Upper lobe of left lung (tissue), 4 donors: ENCODE measurements at regions not wholly inside any gene's neighbourhood (a gene's known extent, or its start where the extent isn't known, plus 50 kb on each side); places are given as distances from the start of the nearest gene placed in this dataset.

ENCODE experiments used
- CTCF ChIP-seq, 6 experiments: fragments of 450-650 bp in 4 of 6; fragments of 200-600 bp in 2 of 6; sonication (generic) in 2 of 6; IDR thresholded peaks; one replicate each; pipeline ENCODE4 v1.5.1; 2016 to 2019; ENCODE audit warnings: antibody characterized with exemption in 6 of 6
- EP300 ChIP-seq, 4 donors: sonication (generic); formaldehyde crosslinking; IDR thresholded peaks; one replicate each; pipeline ENCODE4 v1.5.1; 2017; ENCODE audit warnings: antibody characterized with exemption in 4 of 4, control low read depth in 2 of 4
- POLR2A ChIP-seq, 4 donors: fragments of 450-650 bp; IDR thresholded peaks; one replicate each; pipeline ENCODE4 v1.5.1; 2016 to 2017; ENCODE audit warnings: antibody characterized with exemption in 4 of 4, mild to moderate bottlenecking in 2 of 4
- POLR2AphosphoS5 ChIP-seq, 2 donors: sonication (generic); formaldehyde crosslinking; IDR thresholded peaks; one replicate each; pipeline ENCODE4 v1.5.1; 2017; ENCODE audit warnings: antibody characterized with exemption in 2 of 2

DNA sequence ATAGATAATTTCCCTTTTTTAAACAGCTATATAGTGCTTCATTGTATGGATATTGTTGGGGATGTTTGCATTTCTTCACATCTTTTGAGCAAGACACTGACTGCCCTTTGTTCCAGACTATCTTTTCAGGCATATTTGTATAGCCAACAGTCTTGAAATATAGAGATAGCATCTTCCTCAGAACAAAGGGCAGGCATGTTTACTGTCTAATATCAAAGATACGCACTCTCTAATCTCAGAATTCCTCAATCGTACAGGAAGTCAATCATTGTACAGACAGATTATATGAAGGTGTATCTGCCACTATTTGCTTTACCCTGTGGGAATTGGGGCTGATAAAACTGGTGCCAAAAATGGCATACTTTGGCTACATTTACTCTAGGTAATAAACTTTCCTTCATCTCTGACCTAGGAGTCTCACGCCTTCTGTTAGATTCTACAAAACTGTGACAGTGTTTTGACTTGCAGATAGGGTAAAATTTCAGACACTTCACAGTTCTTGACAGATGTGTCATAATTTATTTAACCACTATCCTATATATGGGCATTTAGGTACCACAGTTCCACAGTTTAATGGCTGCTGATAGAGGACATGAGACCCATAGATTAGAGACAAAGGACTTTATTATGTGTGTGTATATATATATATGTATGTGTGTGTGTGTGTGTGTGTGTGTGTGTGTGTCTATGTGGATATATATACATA, 321.0 kb downstream of the IGSF11 start:
- no peak for TF ChIP-seq CTCF (IDR thresholded peaks at IDR 0.05)
- no peak for TF ChIP-seq POLR2A (IDR thresholded peaks at IDR 0.05)
- no peak for TF ChIP-seq EP300 (IDR thresholded peaks at IDR 0.05)
- no peak for TF ChIP-seq POLR2AphosphoS5 (IDR thresholded peaks at IDR 0.05)
